GM12892 (cell line): ENCODE measurements at regions not wholly inside any gene's neighbourhood (a gene's known extent, or its start where the extent isn't known, plus 50 kb on each side); places are given as distances from the start of the nearest gene placed in this dataset.

ENCODE experiments used
- POLR2A ChIP-seq: IDR thresholded peaks from 2 replicates; pipeline ENCODE4 v1.6.1; 2011; ENCODE audit warnings: low read depth, low read length, control low read depth
- POLR2AphosphoS5 ChIP-seq: IDR thresholded peaks from 2 replicates; pipeline ENCODE4 v1.6.1; 2011; ENCODE audit warnings: low read depth, low read length, control low read depth
- TAF1 ChIP-seq: IDR thresholded peaks from 2 replicates; pipeline ENCODE4 v1.6.1; 2011; ENCODE audit warnings: low read depth, mild to moderate bottlenecking, control low read depth, low read length, borderline replicate concordance

- no peak for TF ChIP-seq POLR2A
- TF ChIP-seq TAF1, result no peak
- no peak for TF ChIP-seq POLR2AphosphoS5
These were observed 281.2 kb downstream of the MYCN start for GRCh38 chr2:16221461-16222010.
